A549 (cell line): ENCODE measurements at regions not wholly inside any gene's neighbourhood (a gene's known extent, or its start where the extent isn't known, plus 50 kb on each side); places are given as distances from the start of the nearest gene placed in this dataset.

Experiments
- ATAC-seq, 2 experiments: fragments of 200-7000 bp in 1 of 2; fragments of >200 bp in 1 of 2; cut with Nextera tagmentation in 1 of 2; cut with Tn5 transposase in 1 of 2; 3 replicates each; pipeline versions ENCODE4 v1.8.0 to v1.9.1; 2018 to 2020; ENCODE audit warnings: mild to moderate bottlenecking in 1 of 2, moderate library complexity in 1 of 2
- CTCF ChIA-PET: fragments of 300-600 bp; sonication (Branson Sonifier 250); formaldehyde crosslinking; extraction: SDS; loops from one replicate; lab custom pipeline; 2021; ENCODE audit warnings: antibody characterized with exemption, inconsistent platforms; lab: Yijun Ruan, JAX
- POLR2A ChIA-PET: fragments of 350-600 bp; formaldehyde crosslinking; extraction: SDS; loops from one replicate; lab custom pipeline; 2021; ENCODE audit warnings: antibody characterized with exemption, inconsistent platforms; lab: Yijun Ruan, JAX
- DNase-seq, 2 experiments: peaks; one replicate each; pipeline versions ENCODE4 v3.0.0 to v3.0.0-alpha.2; 2011 to 2016; ENCODE audit warnings: low read depth in 1 of 2, low spot score in 1 of 2
- FAIRE-seq: peaks from 2 replicates; lab custom pipeline; 2011; peaks lifted over from hg19 to GRCh38; lab: Jason Lieb, UNC
- H3K27ac ChIP-seq, 2 experiments: fragments of >200 bp; sonication (Bioruptor Twin); formaldehyde crosslinking; 3 replicates each; pipeline ENCODE4 v1.5.1; 2016 to 2017
- H3K4me1 ChIP-seq: fragments of >200 bp; sonication (Bioruptor Twin); formaldehyde crosslinking; 3 replicates; pipeline ENCODE4 v1.6.1; 2016
- H3K4me2 ChIP-seq: fragments of >200 bp; sonication (Bioruptor Twin); formaldehyde crosslinking; 3 replicates; pipeline ENCODE4 v1.6.1; 2016
- H3K4me3 ChIP-seq: fragments of >200 bp; sonication (Bioruptor Twin); formaldehyde crosslinking; 3 replicates; pipeline ENCODE4 v1.5.1; 2016
- H3K9me3 ChIP-seq: fragments of >200 bp; sonication (Bioruptor Twin); formaldehyde crosslinking; 3 replicates; pipeline ENCODE4 v1.6.1; 2016
- BHLHE40 ChIP-seq: IDR thresholded peaks from 2 replicates; pipeline ENCODE4 v1.6.1; 2012; ENCODE audit warnings: low read depth, low read length, inconsistent platforms
- CBX8 ChIP-seq: fragments of 200-600 bp; sonication (generic); IDR thresholded peaks from 2 replicates; pipeline ENCODE4 v1.6.1; 2016
- CEBPB ChIP-seq, 2 experiments: fragments of >200 bp in 1 of 2; sonication (Bioruptor Twin) in 1 of 2; formaldehyde crosslinking in 1 of 2; IDR thresholded peaks; 2 replicates each; pipeline ENCODE4 v1.6.1; 2012 to 2016
- CHD2 ChIP-seq: fragments of 150-350 bp; IDR thresholded peaks from 2 replicates; pipeline ENCODE4 v1.6.1; 2014; ENCODE audit warnings: low read length; ENCODE audit not compliant: partially characterized antibody
- CTCF ChIP-seq: fragments of >200 bp; sonication (Bioruptor Twin); formaldehyde crosslinking; IDR thresholded peaks from 3 replicates; pipeline ENCODE4 v1.5.1; 2016
- EHF ChIP-seq: fragments of 250-450 bp; sonication (Bioruptor Pico); IDR thresholded peaks from 2 replicates; pipeline ENCODE4 v1.5.0; 2020; ENCODE audit warnings: mild to moderate bottlenecking
- EHMT2 ChIP-seq: fragments of 200-600 bp; sonication (generic); IDR thresholded peaks from 2 replicates; pipeline ENCODE4 v1.6.1; 2016; ENCODE audit warnings: antibody characterized with exemption, low read depth, mild to moderate bottlenecking, moderate library complexity
- ESRRA ChIP-seq: fragments of 150-350 bp; IDR thresholded peaks from 2 replicates; pipeline ENCODE4 v1.6.1; 2014; ENCODE audit warnings: mild to moderate bottlenecking, low read length, borderline replicate concordance
- FOSL2 ChIP-seq, 2 experiments: fragments of 450-650 bp in 1 of 2; fragments of >200 bp in 1 of 2; sonication (Bioruptor Twin) in 1 of 2; formaldehyde crosslinking; IDR thresholded peaks; 2 replicates each; pipeline versions ENCODE4 v1.5.0 to v1.6.1; 2016 to 2020; ENCODE audit warnings: mild to moderate bottlenecking in 1 of 2, moderate library complexity in 1 of 2
- FOXS1 ChIP-seq: fragments of 250-450 bp; sonication (Bioruptor Pico); IDR thresholded peaks from 2 replicates; pipeline ENCODE4 v1.5.0; 2020; ENCODE audit warnings: mild to moderate bottlenecking, moderate library complexity
- HMGXB4 ChIP-seq: fragments of 250-450 bp; sonication (Bioruptor Pico); IDR thresholded peaks from 2 replicates; pipeline ENCODE4 v1.5.0; 2021; ENCODE audit warnings: mild to moderate bottlenecking, moderate library complexity, borderline replicate concordance
- HOXA7 ChIP-seq: fragments of 250-450 bp; sonication (Bioruptor Pico); IDR thresholded peaks from 2 replicates; pipeline ENCODE4 v1.5.0; 2020; ENCODE audit warnings: mild to moderate bottlenecking, moderate library complexity
- HOXB5 ChIP-seq: fragments of 250-450 bp; sonication (Bioruptor Pico); IDR thresholded peaks from 2 replicates; pipeline ENCODE4 v1.5.0; 2020; ENCODE audit warnings: mild to moderate bottlenecking, moderate library complexity
- JUNB ChIP-seq: fragments of >200 bp; sonication (Bioruptor Twin); formaldehyde crosslinking; IDR thresholded peaks from 2 replicates; pipeline ENCODE4 v1.6.1; 2016
- KDM1A ChIP-seq: fragments of 200-600 bp; sonication (generic); IDR thresholded peaks from 2 replicates; pipeline ENCODE4 v1.6.1; 2016; ENCODE audit warnings: low read depth, mild to moderate bottlenecking
- KDM5A ChIP-seq: fragments of 200-600 bp; sonication (generic); IDR thresholded peaks from 2 replicates; pipeline ENCODE4 v1.6.1; 2016; ENCODE audit warnings: antibody characterized with exemption, mild to moderate bottlenecking
- MAFK ChIP-seq: fragments of 450-650 bp; IDR thresholded peaks from 2 replicates; pipeline ENCODE4 v1.6.1; 2014; ENCODE audit not compliant: partially characterized antibody
- MAZ ChIP-seq: fragments of 150-350 bp; IDR thresholded peaks from 2 replicates; pipeline ENCODE4 v1.6.1; 2014; ENCODE audit warnings: antibody characterized with exemption, low read depth, low read length, borderline replicate concordance
- MYC ChIP-seq: IDR thresholded peaks from 2 replicates; pipeline ENCODE4 v1.6.1; 2012; ENCODE audit warnings: mild to moderate bottlenecking, inconsistent platforms, low read length, improper control_type of control experiment, borderline replicate concordance
- NPAS2 ChIP-seq: fragments of 250-450 bp; sonication (Bioruptor Pico); IDR thresholded peaks from 2 replicates; pipeline ENCODE4 v1.8.0; 2022; ENCODE audit warnings: mild to moderate bottlenecking, moderate library complexity, borderline replicate concordance
- PHF8 ChIP-seq: fragments of 200-600 bp; sonication (generic); IDR thresholded peaks from 2 replicates; pipeline ENCODE4 v1.6.1; 2016; ENCODE audit warnings: low read depth, mild to moderate bottlenecking, antibody characterized with exemption, moderate library complexity, borderline replicate concordance
- SREBF2 ChIP-seq: fragments of 450-650 bp; IDR thresholded peaks from 2 replicates; pipeline ENCODE4 v1.6.1; 2014; ENCODE audit warnings: mild to moderate bottlenecking, moderate library complexity
- TFCP2L1 ChIP-seq: fragments of 250-450 bp; sonication (Bioruptor Pico); IDR thresholded peaks from 2 replicates; pipeline ENCODE4 v1.5.0; 2021; ENCODE audit warnings: mild to moderate bottlenecking
- ZC3H11A ChIP-seq: fragments of 450-650 bp; IDR thresholded peaks from 2 replicates; pipeline ENCODE4 v1.6.1; 2014; ENCODE audit warnings: antibody characterized with exemption, mild to moderate bottlenecking
- ZFP36 ChIP-seq: fragments of 450-650 bp; IDR thresholded peaks from 2 replicates; pipeline ENCODE4 v1.6.1; 2014; ENCODE audit warnings: borderline replicate concordance; ENCODE audit not compliant: partially characterized antibody
- WGBS: methylation state at CpG from one replicate; pipeline ENCODE4 v1.1.6; 2017; ENCODE audit errors: missing lambda C conversion rate; 5-methylcytosine and 5-hydroxymethylcytosine counted together
- TF ChIP-seq, protein P1 (sequence below): fragments of 150-350 bp; IDR thresholded peaks from 2 replicates; pipeline ENCODE4 v1.6.1; 2014; ENCODE audit warnings: low read depth, mild to moderate bottlenecking, low read length

DNA sequence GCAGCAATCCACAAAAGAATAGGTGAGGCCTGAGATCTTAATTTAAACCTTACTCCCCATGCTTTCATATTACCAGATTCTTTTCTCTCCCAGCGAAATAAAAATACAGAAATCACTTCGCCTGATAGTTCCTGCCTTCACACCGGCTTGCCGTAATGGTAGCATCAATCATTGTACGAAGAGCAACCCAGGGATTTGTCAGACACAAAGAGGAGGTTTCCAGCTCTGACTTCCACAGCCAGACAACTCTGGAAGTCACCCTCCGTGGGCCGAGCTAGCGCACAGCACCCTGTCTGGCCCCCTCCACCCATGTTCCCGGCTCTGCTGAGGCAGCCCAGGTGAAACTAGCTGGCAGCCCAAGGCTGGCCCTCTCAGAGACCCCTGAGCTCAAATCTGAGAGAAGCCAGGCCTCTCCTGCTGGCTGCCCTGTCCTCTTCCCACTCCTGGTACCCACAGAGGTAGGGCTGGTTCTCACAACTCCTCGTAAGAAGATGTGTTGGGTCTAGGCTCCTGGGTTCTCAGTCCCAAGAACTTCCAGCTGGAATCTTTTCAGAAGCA lies 156.9 kb upstream of the BNIP2 start:
- H3K4me2 ChIP-seq = no peak overlapping the region
- no peak for ATAC-seq
- no peak for DNase-seq
- no peaks in the 10 kb centered on the region for H3K4me1 ChIP-seq
- H3K9me3 ChIP-seq = no peaks in the 10 kb centered on the region
- H3K27ac ChIP-seq = no peak overlapping the region
- TF ChIP-seq HOXA7 (CRISPR knock-in tag) = no peak
- no peak for TF ChIP-seq SREBF2
- no peak for TF ChIP-seq ZFP36
- TF ChIP-seq KDM5A = no peak
- TF ChIP-seq, protein P1, sequence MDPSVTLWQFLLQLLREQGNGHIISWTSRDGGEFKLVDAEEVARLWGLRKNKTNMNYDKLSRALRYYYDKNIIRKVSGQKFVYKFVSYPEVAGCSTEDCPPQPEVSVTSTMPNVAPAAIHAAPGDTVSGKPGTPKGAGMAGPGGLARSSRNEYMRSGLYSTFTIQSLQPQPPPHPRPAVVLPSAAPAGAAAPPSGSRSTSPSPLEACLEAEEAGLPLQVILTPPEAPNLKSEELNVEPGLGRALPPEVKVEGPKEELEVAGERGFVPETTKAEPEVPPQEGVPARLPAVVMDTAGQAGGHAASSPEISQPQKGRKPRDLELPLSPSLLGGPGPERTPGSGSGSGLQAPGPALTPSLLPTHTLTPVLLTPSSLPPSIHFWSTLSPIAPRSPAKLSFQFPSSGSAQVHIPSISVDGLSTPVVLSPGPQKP = no peak
- no peak for TF ChIP-seq ESRRA
- ChIA-PET POLR2A (no interaction called here), CTCF (interaction anchor here (1.0 to 1.4 kb wide), 2 partner anchors 9 to 94 kb away, joined by 3 read pairs; no protein-coding TSS in a partner anchor)
- H3K4me3 ChIP-seq = no peak overlapping the region
- FAIRE-seq = no peak
- 52% methylated on average over 10 of the region's 10 CpGs for WGBS

GRCh38 chr15:59843609-59844008 lies 154.5 kb upstream of the BNIP2 start:
- Histone ChIP-seq H3K4me3 (no peak overlapping the region), H3K27ac (no peak overlapping the region), H3K4me2 (no peak overlapping the region), H3K9me3 (no peaks in the 10 kb centered on the region), H3K4me1 (no peaks in the 10 kb centered on the region)
- DNase-seq (no peak), FAIRE-seq (no peak), ATAC-seq (no peak)
- POLR2A ChIA-PET = no interaction called here
- CTCF ChIA-PET = interaction anchor here (1.6 to 2.1 kb wide), 2 partner anchors 19 to 284 kb away, joined by 3 to 7 read pairs; no protein-coding TSS in a partner anchor
- 2% methylated on average over 4 of the region's 4 CpGs for WGBS
- TF ChIP-seq JUNB = no peak
- no peak for TF ChIP-seq HMGXB4
- TF ChIP-seq CTCF = no peak
- TF ChIP-seq KDM1A = no peak
- no peak for TF ChIP-seq BHLHE40
- no peak for TF ChIP-seq PHF8
- TF ChIP-seq TFCP2L1 (CRISPR knock-in tag) = no peak
- TF ChIP-seq CEBPB (IDR thresholded peaks at IDR 0.05) = no peak

DNA sequence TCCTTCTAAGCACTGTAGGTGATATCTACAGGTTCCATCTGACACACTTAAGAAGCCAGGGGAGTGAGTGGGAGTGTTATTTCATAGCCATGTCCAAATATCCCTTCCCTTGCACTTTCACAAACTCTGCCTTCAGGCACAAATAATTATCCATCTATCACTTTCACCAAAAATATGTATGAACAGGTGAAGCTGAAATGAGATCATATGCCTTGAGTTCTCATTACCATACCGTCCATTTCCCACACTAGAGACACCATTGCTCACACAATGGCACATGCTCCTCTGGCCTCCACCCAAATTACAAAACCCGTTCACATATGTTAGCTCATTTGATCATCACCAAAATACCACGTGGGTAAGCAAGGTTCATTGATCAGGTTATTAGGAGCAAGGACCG lies 151.9 kb upstream of the BNIP2 start:
- ChIA-PET CTCF (interaction anchor here (0.6 to 1.9 kb wide), 5 partner anchors 9 to 486 kb away, joined by 3 to 5 read pairs (median 4); no protein-coding TSS in a partner anchor), POLR2A (no interaction called here)
- DNase-seq = no peak
- H3K4me1 ChIP-seq = no peaks in the 10 kb centered on the region
- ATAC-seq = no peak
- no peak for FAIRE-seq
- no peak overlapping the region for H3K4me3 ChIP-seq
- H3K27ac ChIP-seq = no peak overlapping the region
- 25% methylated on average over 4 of the region's 4 CpGs for WGBS
- no peak overlapping the region for H3K4me2 ChIP-seq
- no peaks in the 10 kb centered on the region for H3K9me3 ChIP-seq
- TF ChIP-seq, protein P1 = no peak
- TF ChIP-seq ZC3H11A (no peak), MAFK (no peak), MAZ (no peak), HMGXB4 (no peak), CBX8 (no peak), NPAS2 (CRISPR knock-in tag) (no peak), MYC (no peak), FOXS1 (no peak), BHLHE40 (no peak), HOXB5 (no peak), FOSL2 (IDR thresholded peaks at IDR 0.05) (no peak), FOSL2 (CRISPR knock-in tag; IDR thresholded peaks at IDR 0.05) (no peak), ESRRA (no peak), EHMT2 (no peak), CHD2 (no peak), KDM1A (no peak), EHF (no peak)
